SK-N-DZ (cell line): ENCODE measurements at regions not wholly inside any gene's neighbourhood (a gene's known extent, or its start where the extent isn't known, plus 50 kb on each side); places are given as distances from the start of the nearest gene placed in this dataset.
"Not testable (repeated sequence)": the region's sequence is repeated elsewhere in the genome, so short reads cannot be mapped to it uniquely, and the experiment has no call there.

ENCODE experiments used
- DNase-seq: peaks from one replicate; pipeline ENCODE4 v3.0.0-alpha.2; 2015; ENCODE audit warnings: low spot score

GRCh38 chr3:144023543-144023942, 51.9 kb downstream of the DIPK2A start:
- DNase-seq: not testable (repeated sequence)

- no peak for DNase-seq
These were observed 57.3 kb downstream of the DIPK2A start for GRCh38 chr3:144028798-144029411.

- no peak for DNase-seq
These were observed 58.1 kb downstream of the DIPK2A start for GRCh38 chr3:144029769-144030168.

GRCh38 chr3:144031938-144032337, 60.3 kb downstream of the DIPK2A start:
- no peak for DNase-seq

GRCh38 chr3:144032531-144033239, 61.1 kb downstream of the DIPK2A start:
- DNase-seq: no peak

- no peak for DNase-seq
These were observed 61.6 kb downstream of the DIPK2A start for GRCh38 chr3:144033240-144033589.

GRCh38 chr3:144033863-144034262, 62.2 kb downstream of the DIPK2A start:
- DNase-seq: no peak

GRCh38 chr3:144034715-144035290, 63.2 kb downstream of the DIPK2A start:
- DNase-seq: no peak

GRCh38 chr3:144036498-144036897, 64.9 kb downstream of the DIPK2A start:
- DNase-seq: no peak

GRCh38 chr3:144039661-144040060, 68.0 kb downstream of the DIPK2A start:
- DNase-seq: no peak

GRCh38 chr3:144041960-144042556, 70.4 kb downstream of the DIPK2A start:
- no peak for DNase-seq

- DNase-seq: no peak
These were observed 74.1 kb downstream of the DIPK2A start for GRCh38 chr3:144045766-144046165.

- no peak for DNase-seq
These were observed 77.8 kb downstream of the DIPK2A start for GRCh38 chr3:144049374-144049773.

GRCh38 chr3:144051211-144051610, 79.6 kb downstream of the DIPK2A start:
- DNase-seq: no peak

GRCh38 chr3:144052275-144052674, 80.7 kb downstream of the DIPK2A start:
- no peak for DNase-seq

GRCh38 chr3:144053121-144053520, 81.5 kb downstream of the DIPK2A start:
- DNase-seq: no peak

GRCh38 chr3:144054766-144055165, 83.1 kb downstream of the DIPK2A start:
- no peak for DNase-seq

GRCh38 chr3:144055604-144056003, 84.0 kb downstream of the DIPK2A start:
- no peak for DNase-seq

GRCh38 chr3:144058713-144059112, 87.1 kb downstream of the DIPK2A start:
- no peak for DNase-seq

GRCh38 chr3:144059481-144059880, 87.9 kb downstream of the DIPK2A start:
- no peak for DNase-seq

GRCh38 chr3:144060881-144061280, 89.3 kb downstream of the DIPK2A start:
- no peak for DNase-seq

GRCh38 chr3:144063306-144063705, 91.7 kb downstream of the DIPK2A start:
- no peak for DNase-seq

- DNase-seq: no peak
These were observed 95.4 kb downstream of the DIPK2A start for GRCh38 chr3:144067059-144067458.
